ENCODE measurements at regions not wholly inside any gene's neighbourhood (a gene's known extent, or its start where the extent isn't known, plus 50 kb on each side); places are given as distances from the start of the nearest gene placed in this dataset.

- no peak for DNase-seq
Observed at GRCh38 chr21:26784974-26785373, 60.2 kb downstream of the ADAMTS1 start.

- DNase-seq: no peak
Observed at GRCh38 chr21:26783466-26784195, 61.6 kb downstream of the ADAMTS1 start.

GRCh38 chr21:26782747-26783146, 62.5 kb downstream of the ADAMTS1 start:
- no peak for DNase-seq

- no peak for DNase-seq
Observed at GRCh38 chr21:26782331-26782730, 62.9 kb downstream of the ADAMTS1 start.

GRCh38 chr21:26781331-26781730, 63.9 kb downstream of the ADAMTS1 start:
- no peak for DNase-seq

GRCh38 chr21:26777166-26777565, 68.0 kb downstream of the ADAMTS1 start:
- no peak for DNase-seq

GRCh38 chr21:26776310-26777021, 68.7 kb downstream of the ADAMTS1 start:
- DNase-seq: no peak

- DNase-seq: no peak
Observed at GRCh38 chr21:26773058-26773457, 72.2 kb downstream of the ADAMTS1 start.

GRCh38 chr21:26769613-26770188, 75.5 kb downstream of the ADAMTS1 start:
- DNase-seq: peak; percentile 69

- DNase-seq: no peak
Observed at GRCh38 chr21:26766826-26767325, 78.3 kb downstream of the ADAMTS1 start.

GRCh38 chr21:26761174-26761915, 83.9 kb downstream of the ADAMTS1 start:
- no peak for DNase-seq

GRCh38 chr21:26759731-26760130, 85.5 kb downstream of the ADAMTS1 start:
- DNase-seq: no peak

GRCh38 chr21:26758083-26758880, 86.9 kb downstream of the ADAMTS1 start:
- DNase-seq: no peak

GRCh38 chr21:26756491-26757159, 88.6 kb downstream of the ADAMTS1 start:
- DNase-seq: no peak

GRCh38 chr21:26754853-26755252, 90.4 kb downstream of the ADAMTS1 start:
- no peak for DNase-seq

GRCh38 chr21:26753822-26754221, 91.4 kb downstream of the ADAMTS1 start:
- DNase-seq: no peak

GRCh38 chr21:26752849-26753248, 92.4 kb downstream of the ADAMTS1 start:
- DNase-seq: no peak

GRCh38 chr21:26751305-26751704, 93.9 kb downstream of the ADAMTS1 start:
- no peak for DNase-seq

GRCh38 chr21:26748066-26748465, 97.1 kb downstream of the ADAMTS1 start:
- DNase-seq: no peak

- no peak for DNase-seq
Observed at GRCh38 chr21:26747216-26747615, 98.0 kb downstream of the ADAMTS1 start.

- DNase-seq: peak; percentile 35
Observed at GRCh38 chr21:26743524-26743923, 101.7 kb downstream of the ADAMTS1 start.

- DNase-seq: no peak
Observed at GRCh38 chr21:26739189-26739588, 106.0 kb downstream of the ADAMTS1 start.

All from midbrain (tissue), 1 donor.